Medulla oblongata (tissue), 1 donor: ENCODE measurements at regions not wholly inside any gene's neighbourhood (a gene's known extent, or its start where the extent isn't known, plus 50 kb on each side); places are given as distances from the start of the nearest gene placed in this dataset.

Source experiments
- DNase-seq: peaks from one replicate; pipeline ENCODE4 v3.0.0-alpha.2; 2015; ENCODE audit errors: extremely low spot score

GRCh38 chr22:49305214-49305965 lies 522.3 kb downstream of the BRD1 start:
- peak; percentile 62 for DNase-seq

GRCh38 chr22:49303781-49304461 lies 523.8 kb downstream of the BRD1 start:
- DNase-seq = no peak

GRCh38 chr22:49303061-49303735 lies 524.5 kb downstream of the BRD1 start:
- DNase-seq = no peak

GRCh38 chr22:49302530-49302929 lies 525.1 kb downstream of the BRD1 start:
- DNase-seq = no peak

GRCh38 chr22:49302150-49302460 lies 525.6 kb downstream of the BRD1 start:
- no peak for DNase-seq

GRCh38 chr22:49301398-49302149 lies 526.1 kb downstream of the BRD1 start:
- DNase-seq = no peak

GRCh38 chr22:49300951-49301397 lies 526.7 kb downstream of the BRD1 start:
- no peak for DNase-seq

GRCh38 chr22:49300241-49300640 lies 527.4 kb downstream of the BRD1 start:
- no peak for DNase-seq

- no peak for DNase-seq
Observed at GRCh38 chr22:49299821-49300231, 527.8 kb downstream of the BRD1 start.

- no peak for DNase-seq
Observed at GRCh38 chr22:49298834-49299750, 528.6 kb downstream of the BRD1 start.

- no peak for DNase-seq
Observed at GRCh38 chr22:49297871-49298721, 529.6 kb downstream of the BRD1 start.

- no peak for DNase-seq
Observed at GRCh38 chr22:49297286-49297870, 530.3 kb downstream of the BRD1 start.

GRCh38 chr22:49296561-49296960 lies 531.1 kb downstream of the BRD1 start:
- no peak for DNase-seq

GRCh38 chr22:49295851-49296560 lies 531.7 kb downstream of the BRD1 start:
- DNase-seq = no peak

- no peak for DNase-seq
Observed at GRCh38 chr22:49295465-49295743, 532.3 kb downstream of the BRD1 start.

- no peak for DNase-seq
Observed at GRCh38 chr22:49294656-49295464, 532.8 kb downstream of the BRD1 start.

GRCh38 chr22:49292909-49293308 lies 534.8 kb downstream of the BRD1 start:
- DNase-seq = no peak

- DNase-seq = no peak
Observed at GRCh38 chr22:49291781-49292180, 535.9 kb downstream of the BRD1 start.
